GM18505 (cell line): ENCODE measurements at regions not wholly inside any gene's neighbourhood (a gene's known extent, or its start where the extent isn't known, plus 50 kb on each side); places are given as distances from the start of the nearest gene placed in this dataset.

Experiments
- ATAC-seq: cut with Tn5 transposase; IDR thresholded peaks from one replicate; pipeline ENCODE4 v1.9.1; 2021; ENCODE audit not compliant: unreplicated experiment
- POLR2A ChIP-seq: IDR thresholded peaks from 4 replicates; pipeline ENCODE4 v1.6.1; 2011; ENCODE audit warnings: borderline replicate concordance; ENCODE audit not compliant: insufficient read depth, insufficient read length; ENCODE audit errors: extremely low read depth

- ATAC-seq: no peak
- TF ChIP-seq POLR2A: no peak
Observed at GRCh38 chr4:138426786-138427185, 184.6 kb upstream of the SLC7A11 start.

- no peak for TF ChIP-seq POLR2A
- no peak for ATAC-seq
Observed at GRCh38 chr4:138420471-138420870, 178.3 kb upstream of the SLC7A11 start.

GRCh38 chr4:138414202-138414601 lies 172.1 kb upstream of the SLC7A11 start:
- no peak for TF ChIP-seq POLR2A
- no peak for ATAC-seq

GRCh38 chr4:138413273-138413672 lies 171.1 kb upstream of the SLC7A11 start:
- ATAC-seq: no peak
- no peak for TF ChIP-seq POLR2A

GRCh38 chr4:138412847-138413246 lies 170.7 kb upstream of the SLC7A11 start:
- no peak for ATAC-seq
- no peak for TF ChIP-seq POLR2A

- no peak for ATAC-seq
- no peak for TF ChIP-seq POLR2A
Observed at GRCh38 chr4:138410266-138410665, 168.1 kb upstream of the SLC7A11 start.

GRCh38 chr4:138409670-138410069 lies 167.5 kb upstream of the SLC7A11 start:
- ATAC-seq: peak; percentile 36
- no peak for TF ChIP-seq POLR2A

GRCh38 chr4:138408758-138409157 lies 166.6 kb upstream of the SLC7A11 start:
- no peak for ATAC-seq
- TF ChIP-seq POLR2A: no peak

- ATAC-seq: no peak
- TF ChIP-seq POLR2A: no peak
Observed at GRCh38 chr4:138407329-138407728, 165.2 kb upstream of the SLC7A11 start.

- no peak for TF ChIP-seq POLR2A
- ATAC-seq: no peak
Observed at GRCh38 chr4:138406876-138407275, 164.7 kb upstream of the SLC7A11 start.

- ATAC-seq: peak; percentile 70
- TF ChIP-seq POLR2A: no peak
Observed at GRCh38 chr4:138405934-138406567, 163.9 kb upstream of the SLC7A11 start.

- peak; percentile 70 for ATAC-seq
Observed at GRCh38 chr4:138405466-138405891, 163.3 kb upstream of the SLC7A11 start.

GRCh38 chr4:138404801-138405200 lies 162.7 kb upstream of the SLC7A11 start:
- no peak for ATAC-seq
- no peak for TF ChIP-seq POLR2A

More at GRCh38 chr4:138405466-138405891, 163.3 kb upstream of the SLC7A11 start:
- TF ChIP-seq POLR2A: no peak

GRCh38 chr4:138404251-138404650 lies 162.1 kb upstream of the SLC7A11 start:
- TF ChIP-seq POLR2A: no peak
- ATAC-seq: no peak

GRCh38 chr4:138401334-138401733 lies 159.2 kb upstream of the SLC7A11 start:
- ATAC-seq: no peak
- no peak for TF ChIP-seq POLR2A

GRCh38 chr4:138400543-138400942 lies 158.4 kb upstream of the SLC7A11 start:
- no peak for TF ChIP-seq POLR2A
- no peak for ATAC-seq

- no peak for TF ChIP-seq POLR2A
- ATAC-seq: no peak
Observed at GRCh38 chr4:138400066-138400465, 157.9 kb upstream of the SLC7A11 start.
